CD4-positive, alpha-beta T cell treated with Interleukin-12 subunit alpha and Interleukin-12 subunit beta, for 1 hour (primary cell): ENCODE measurements at regions not wholly inside any gene's neighbourhood (a gene's known extent, or its start where the extent isn't known, plus 50 kb on each side); places are given as distances from the start of the nearest gene placed in this dataset.

ENCODE experiments used
- DNase-seq: peaks from one replicate; pipeline ENCODE4 v3.0.0-alpha.2; 2020

DNA sequence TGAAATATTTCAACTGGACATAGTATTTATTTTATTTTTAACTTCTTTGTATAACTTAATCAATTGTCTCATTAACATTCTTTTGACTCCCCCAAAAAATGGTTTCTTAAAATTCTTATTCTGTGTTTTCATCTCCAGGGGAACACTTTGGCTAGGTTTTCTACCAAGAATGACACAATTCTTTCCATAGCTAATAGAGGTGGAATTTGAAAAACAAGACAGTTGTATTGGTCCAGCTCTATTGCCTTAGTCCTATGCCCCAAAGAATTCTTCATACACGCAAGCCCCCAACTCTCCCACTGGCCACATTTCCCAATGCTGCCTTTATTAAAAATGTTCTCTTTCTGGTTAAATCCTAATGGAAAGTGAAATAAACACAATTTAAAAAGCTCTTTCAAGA is 104.7 kb upstream of the PKDCC start:
- no peak for DNase-seq

DNA sequence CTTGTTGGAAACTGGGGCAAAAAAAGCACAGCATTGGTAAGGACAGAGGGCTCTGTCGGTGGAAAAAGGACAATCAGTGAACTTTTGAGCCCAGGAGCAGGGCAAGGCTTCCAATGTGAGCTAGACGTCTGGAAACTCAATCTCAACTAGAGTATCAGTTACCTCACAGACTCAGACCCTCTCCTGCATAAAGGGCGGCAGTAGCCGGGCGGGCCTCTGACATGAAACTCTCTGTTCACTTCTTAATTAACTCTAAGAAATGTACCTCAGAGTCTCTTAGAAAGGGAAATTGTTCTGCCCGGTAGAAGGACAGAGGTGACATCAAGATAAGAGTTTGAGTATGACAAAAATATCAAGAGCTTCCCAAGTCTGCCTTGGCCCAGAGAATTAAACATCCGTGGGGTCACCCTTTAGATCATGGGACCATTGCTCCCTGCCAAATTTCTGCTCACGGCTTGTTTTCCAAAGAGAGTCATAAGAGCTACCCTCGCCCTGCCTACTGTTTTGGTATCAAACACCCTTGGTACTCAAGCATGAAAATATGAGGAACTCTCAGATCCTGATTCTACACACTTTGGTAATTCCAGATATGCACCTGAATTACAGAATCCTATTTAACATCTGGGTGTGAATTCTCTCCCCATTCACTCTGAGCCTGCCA is 103.5 kb upstream of the PKDCC start:
- no peak for DNase-seq

DNA sequence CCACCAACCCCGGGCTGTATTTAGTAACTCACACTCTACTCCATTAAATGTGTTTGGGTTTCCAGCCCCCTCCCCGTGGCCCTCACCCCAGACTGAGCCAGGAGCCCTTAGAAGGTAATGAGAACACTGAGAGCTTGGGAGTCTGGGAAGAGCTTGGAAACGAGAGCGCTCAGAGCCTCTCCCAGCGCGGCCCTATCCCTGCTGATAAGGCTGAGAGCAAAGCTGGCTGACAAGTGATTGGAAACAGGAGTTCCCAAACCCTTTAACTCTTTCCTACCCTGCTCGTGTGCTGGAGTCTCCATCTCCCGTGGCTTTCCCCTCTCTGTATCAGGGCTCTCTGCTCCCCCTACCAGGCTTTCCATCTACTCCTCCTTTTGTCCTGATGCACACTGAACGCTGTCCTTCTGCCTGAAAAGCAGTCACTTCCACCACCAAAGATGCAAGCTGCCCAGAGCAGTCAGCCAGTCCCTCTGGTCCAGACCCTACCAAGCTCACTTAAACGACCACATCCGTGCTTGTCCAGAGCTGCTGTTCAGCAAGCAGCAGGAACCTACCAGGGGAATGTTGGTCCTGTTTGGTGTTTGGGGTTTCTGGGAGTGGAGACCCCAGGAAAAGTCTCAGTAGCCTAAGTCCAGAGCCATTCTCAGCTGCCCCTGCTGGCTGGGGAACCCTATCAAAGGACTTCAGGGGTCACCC is 100.0 kb upstream of the PKDCC start:
- no peak for DNase-seq

DNA sequence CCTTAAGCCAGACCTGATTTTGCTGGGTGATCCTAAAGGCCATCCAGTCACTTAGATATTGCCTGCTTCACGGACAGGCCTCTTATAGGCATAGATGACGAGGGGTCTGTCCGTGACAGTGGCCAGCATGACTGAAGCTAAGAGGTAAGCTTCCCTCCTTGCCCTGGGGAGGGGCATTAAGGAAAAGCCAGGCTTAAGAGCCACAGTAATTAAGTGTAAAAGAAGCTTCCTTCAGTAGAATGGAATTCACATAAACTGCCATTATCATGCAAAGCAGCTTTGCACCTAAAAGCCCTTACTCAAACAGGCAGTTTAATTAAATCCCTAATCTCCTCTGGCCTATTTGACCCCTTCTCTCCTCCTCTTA is 99.4 kb upstream of the PKDCC start:
- DNase-seq: no peak

DNA sequence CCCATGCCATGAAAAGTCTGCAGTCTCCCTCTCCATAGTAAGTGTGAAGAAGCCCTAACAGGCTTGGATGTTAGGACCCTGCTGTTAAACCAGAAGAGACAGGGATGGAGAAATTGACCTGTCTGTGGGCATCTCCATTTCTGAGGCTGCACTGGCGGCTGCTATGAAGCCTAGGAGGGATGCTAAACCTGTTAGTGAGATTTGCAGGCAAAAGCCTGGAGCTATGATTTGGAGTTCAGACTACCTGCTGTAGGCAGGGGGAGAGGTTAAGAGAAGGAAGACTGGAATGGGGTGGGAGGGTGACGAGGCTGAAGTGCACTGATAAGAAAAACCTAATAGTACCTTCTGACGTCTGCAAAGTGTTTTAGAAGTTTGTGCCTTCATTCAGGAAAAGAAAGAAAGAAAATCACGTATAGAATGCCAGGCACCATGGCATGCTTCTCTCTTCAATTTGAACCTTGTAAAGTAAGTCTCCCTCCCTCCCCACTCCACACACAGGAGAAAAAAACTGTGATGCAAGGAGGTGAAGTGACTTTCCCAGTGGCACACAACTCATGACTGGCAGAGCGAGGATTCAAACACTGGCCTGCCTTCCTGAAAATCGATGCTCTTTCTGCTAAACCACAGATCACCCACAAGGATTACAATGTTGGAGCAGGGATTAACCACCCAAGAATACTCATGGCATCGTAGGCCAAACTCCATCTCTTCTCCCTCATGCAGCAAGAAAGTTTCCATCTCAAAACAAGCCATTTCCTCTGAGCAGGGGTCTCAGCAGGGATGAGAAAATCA is 98.5 kb upstream of the PKDCC start:
- DNase-seq: no peak

DNA sequence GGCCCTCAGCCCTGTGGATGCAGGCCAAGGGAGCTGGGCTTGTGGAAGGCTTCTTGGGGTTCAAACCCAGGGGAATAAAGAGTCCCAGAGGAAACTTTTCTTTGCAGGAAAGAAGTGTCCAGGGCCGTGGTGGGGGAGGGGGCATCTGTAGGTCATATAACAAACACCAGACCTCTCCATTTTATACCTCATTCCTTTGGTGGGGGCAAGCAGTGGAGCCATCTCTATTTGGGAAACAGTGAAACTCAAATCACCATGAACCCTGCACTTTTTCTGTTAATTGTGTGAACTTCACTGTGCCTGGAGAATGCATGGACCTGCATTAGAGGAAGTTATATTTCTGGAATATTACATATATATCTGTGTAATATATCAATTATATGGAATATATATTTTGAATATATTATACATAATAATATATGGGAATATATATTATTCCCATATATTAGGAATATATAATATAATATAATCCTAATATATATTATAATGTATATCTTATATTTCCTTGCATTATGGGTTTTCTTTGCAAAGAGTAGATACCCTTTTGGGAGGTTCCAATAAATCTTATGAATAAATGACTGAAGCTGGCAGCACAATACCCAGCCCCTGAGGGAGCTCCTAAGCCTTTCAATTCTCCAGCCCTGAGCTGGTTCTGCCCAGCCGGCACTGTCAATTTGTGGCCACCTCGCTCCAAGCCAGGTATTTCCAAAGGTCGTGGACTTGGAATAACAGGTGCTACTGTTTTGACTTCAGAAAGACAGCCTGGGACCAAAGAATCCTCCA is 97.7 kb upstream of the PKDCC start:
- DNase-seq: no peak

DNA sequence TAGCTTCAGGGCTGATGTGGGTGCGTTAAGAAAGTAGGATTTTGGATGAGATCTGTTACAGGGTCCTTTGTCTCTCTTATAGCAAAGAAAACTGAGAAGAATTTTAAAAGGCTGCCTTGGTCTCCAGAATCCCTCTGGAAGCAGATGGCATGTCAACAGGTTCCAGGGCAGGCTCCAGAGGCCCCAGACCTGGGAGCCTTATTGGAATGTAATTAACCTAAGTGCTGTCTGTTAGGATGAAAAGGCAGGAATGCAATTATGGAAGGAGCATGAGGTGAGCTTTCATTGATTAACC is 97.2 kb upstream of the PKDCC start:
- DNase-seq: no peak

DNA sequence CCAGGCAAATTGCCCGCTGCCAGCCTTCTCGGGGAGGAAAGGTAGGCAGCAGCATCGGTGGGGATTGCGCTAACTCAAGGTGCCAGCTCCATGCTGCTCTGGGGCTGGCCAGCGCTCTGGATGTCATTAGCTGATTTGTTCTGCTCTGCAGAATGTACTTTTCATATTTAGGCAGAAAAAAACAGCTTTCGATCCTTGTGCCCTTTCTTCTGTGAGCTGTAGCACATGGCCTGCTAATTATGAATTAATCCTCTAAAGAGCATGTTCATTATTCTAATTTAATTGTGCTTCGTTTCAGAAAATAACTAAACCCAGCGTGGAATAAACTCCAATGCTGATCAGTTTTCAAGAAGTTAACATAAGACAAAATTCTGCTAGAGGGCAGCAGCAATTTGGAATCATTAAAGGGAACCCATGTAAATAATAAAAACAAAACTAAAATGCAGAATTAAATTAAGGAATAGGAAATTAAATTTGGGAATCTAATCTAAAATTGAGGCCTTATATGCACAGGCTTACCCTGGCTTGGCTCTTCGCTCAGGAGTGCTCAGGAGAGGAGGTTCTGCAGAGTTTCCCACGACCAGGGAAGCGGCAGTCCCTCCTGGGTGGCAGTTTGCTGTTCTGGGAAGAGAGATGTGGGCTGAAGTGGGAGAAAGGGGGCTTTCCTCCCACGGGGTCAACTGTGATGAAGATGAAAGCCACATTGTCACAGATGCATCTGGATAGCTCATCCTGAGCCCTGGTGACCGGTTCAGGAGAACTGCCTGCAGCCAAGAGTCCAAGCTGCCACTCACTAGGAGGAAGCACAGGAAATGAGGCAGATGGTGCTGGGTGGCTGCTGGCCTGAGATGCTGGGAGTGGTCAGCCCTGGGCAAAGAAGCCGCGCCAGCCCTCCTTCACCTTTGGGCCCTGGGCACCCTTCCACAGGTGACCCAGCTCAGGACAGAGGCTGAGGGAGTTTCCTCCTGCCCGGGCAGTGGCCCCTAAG is 93.2 kb upstream of the PKDCC start:
- DNase-seq: no peak

DNA sequence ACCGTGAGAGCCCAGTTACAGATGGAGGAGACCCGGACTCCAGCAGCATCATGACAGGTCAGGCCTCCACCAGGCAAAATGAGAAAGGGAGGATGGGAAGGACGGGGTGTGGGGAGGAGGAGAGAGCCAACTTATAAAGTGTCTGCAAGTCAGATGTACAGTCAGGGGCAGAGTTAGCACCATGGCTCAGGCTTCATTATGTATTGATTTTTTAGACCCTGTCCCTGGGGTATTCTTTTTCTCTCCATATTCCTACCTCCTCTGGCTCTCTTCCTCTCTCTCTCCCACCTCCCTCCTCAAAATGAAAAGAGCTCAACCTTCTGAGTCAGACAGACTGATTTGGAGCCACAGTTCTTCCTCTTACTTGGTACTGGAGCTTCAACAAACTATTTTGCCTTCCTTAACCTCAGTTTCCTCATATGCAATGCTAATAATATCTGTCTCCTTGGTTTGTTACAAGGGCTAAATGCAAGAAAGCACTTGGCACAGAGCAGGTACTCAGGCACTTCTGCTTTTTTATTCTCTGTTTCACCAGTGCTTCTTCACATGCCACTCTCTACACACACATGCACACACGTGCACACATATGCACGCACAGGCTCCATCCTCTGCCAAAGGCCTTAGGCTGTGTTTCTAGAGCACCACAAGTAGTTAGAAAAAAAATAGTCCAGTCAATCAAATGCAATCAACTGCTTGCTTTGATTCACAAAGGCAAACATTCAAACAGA is 92.3 kb upstream of the PKDCC start:
- no peak for DNase-seq

DNA sequence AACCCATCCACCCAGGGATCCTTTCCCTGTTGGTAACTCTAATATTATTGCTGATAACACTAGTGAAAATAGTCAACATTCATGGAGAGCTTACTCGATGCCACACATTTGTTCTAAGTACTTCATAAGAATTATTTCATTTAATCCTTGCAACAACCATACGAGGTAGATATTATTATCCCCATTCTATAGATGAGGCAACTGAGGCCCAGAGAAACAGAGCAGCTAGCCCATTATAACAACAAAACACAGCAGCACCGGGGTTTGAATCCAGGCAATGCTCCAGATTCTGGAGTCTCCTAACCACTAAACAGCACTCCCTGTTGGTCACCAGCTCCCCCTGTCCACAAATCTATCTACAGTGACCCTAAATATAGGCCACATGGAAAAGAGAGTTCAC is 90.4 kb upstream of the PKDCC start:
- no peak for DNase-seq

DNA sequence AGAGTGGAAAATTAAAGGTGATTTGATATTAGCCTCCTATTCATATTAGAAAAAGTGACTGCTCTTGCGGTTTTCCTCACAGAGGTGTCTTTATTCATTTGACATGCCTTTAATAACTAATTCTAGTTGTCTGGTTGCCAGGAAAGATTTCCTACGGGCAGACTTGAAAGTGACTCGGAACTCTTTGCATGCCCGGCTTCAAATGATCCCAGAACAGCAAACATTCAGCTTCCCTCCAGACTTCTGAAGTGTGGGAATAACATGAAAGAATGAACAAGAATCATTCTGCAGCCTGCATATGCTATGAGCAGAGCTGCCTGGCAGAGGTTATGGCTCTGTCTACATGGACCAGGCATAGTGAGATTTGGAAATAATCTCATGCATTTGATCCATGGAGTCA is 89.6 kb upstream of the PKDCC start:
- no peak for DNase-seq

DNA sequence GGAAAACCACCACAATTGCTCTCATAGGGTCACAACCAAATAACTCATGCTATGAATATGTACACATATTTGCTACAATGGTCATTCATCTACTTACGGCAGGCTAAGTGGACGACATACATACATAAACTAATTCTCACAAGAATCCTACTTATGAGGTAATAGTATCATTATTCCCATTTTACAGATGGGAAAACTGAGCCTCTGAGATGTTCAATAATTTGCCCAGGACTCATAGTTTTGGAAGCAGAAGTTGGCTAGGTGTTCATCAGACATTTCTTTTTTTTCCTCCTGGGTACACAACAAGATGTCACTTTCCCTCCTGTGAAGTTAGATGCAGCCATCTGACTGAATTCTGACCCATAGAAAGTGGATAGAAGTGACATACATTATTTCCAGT is 89.0 kb upstream of the PKDCC start:
- no peak for DNase-seq

DNA sequence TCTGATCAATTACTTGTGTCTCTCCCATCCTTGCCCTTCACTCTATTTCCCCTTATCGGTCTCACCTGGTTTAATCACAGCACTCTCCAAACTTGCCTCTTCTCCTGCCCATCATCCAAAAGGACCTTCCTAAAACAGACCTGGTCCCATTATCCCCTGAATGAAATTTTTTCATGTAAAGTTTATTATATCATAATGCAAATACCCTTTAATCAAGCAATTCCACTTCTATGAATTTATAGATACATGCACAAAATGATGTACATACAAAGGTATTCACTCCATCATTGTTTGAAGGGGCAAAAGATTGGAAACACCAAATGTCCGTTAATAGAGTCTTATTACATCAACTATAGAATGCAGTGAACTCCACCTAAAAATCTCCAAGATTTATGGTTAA is 88.1 kb upstream of the PKDCC start:
- DNase-seq: no peak

DNA sequence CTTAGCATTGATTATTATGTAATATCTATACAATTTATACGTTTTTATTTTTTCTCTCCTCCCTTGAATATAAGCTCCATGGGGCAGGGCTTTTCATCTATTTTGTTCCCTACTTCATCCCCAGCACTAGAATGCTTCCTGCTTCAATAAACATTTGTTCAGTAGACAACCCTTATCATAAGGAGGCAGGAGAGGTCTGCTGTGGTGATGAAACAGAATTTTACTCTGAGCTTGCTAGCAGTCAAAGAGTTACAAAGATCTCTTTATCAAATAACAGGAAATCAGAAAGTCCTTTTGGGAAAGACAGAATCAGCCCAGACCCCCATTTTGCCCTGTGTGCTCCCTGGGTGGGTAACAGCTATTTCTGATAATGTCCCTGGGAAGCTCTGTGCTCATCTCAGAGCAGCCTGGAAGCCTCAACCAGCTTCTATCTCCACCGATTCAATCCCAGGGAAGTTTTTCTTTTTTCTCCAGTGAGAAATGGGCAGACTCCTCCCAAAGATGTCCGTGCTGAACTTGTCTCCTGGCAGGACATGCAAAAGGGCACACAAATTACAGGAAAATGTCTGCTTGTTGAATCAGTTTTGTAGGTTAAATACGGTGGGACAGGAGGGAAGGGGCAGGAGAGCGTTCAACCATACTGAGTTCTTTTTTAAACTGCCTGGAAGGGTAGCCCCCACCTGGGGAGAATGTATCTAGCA is 84.7 kb upstream of the PKDCC start:
- no peak for DNase-seq

DNA sequence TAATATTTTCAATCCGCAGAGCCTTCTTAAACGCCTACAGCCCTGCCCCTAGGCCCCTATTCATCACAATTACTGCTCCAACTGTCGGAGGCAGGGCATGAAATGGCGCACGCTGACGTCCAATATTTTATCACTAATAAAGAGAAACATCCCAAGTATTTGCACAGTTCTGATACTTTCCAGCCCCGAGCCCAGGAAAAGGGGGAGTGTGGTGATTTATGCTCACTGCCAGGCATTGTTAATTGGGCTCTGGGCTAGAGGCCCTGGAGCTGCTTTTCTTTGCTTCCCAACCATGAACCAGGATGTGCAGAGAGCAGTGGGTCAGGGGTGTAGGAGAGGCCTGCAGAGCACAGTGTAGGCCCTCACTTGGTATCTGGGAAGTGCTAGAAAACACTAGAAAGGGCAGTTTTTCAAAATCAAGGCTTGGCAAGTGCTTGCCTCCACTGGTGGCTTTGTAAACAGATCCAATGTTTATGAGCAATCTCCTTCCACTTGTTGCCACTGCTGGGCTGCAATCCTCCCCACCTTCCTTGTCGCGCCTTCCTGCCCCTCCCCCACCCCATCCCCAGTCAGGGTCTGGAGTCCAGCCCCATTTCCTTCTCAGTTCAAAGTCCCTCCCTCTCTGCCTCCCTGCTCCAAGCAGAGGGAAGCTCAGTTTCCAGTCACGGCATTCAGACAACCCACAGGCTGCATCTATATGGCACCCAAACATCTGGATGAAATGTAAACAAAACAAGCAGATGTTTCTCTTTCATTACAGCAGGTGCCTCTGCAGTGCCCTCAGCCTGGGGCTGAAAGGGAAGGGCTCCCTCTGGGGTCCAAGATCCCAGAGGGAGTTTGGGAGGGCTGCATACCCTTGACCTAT is 83.9 kb upstream of the PKDCC start:
- DNase-seq: no peak

DNA sequence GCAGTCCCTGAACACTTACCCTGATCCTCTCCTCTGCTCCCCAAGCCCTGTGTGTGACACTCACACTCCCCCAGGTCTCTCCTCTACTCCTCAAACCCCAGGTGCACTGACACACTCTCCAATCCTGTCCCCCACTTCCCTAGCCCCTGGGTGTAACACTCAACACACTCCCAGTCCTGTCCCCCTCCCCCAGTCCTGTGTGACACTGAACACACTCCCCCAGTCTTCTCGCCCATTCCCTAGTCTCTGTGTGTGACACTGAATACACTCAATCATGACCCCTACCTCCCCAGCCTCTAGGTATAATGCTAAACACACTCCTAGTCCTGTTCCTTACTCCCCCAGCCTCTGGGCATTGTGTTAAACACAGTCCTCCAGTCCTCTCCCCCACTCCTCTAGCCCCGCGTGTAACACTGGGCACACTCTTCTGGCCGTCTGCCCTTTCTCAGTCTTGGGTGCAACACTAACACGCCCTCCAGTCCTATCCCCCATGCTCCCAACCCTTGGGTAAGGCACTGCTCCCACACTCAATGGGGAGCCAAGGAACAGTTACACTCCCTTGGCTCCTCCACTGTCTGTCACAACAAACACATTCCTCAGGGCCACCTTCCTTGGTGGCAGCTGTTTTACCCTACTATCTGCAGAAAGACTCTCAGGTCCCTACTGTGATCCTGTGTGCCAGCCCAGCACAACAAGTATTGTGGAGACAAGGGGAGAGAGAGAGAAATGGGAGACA is 82.5 kb upstream of the PKDCC start:
- DNase-seq: no peak

DNA sequence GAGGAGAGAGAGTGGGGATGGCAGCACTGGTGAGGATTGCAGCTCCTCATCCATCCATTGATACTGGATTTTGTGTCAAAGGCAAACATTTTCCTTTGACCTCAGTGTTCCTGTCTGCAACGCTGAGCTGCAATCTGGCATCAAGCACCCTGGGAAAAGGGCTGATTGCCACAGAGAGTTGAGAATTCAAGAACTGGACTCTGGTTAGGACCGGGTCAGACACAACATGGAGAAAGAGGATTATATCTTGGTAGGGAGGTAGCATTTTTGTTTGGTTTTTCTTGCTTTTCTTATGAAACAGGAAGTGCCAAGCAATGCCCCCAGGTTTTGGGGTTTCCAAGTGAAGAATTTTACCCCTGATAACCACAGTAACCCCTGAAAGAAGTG is 81.9 kb upstream of the PKDCC start:
- no peak for DNase-seq

DNA sequence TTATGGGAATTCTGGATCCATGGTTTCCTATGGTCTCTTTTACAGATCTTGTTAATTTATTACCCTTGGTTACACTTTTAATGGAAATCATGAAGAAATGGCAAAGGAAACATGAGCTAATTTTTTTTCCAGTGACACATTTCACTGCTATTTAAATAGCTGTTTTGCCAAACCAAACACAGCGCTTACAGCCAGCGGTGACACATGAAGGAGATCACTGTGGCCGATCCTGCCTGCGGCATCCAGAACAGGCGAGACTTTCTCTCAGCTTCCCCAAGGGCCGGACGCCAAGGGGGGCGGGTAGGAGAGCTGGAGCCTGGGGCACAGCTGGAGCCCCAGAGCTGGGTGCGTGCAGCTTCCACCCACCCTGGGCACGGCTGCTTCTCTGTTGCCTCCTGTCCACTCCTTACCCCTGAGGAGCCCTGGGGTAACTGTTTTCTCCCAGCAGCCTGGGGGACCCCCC is 81.4 kb upstream of the PKDCC start:
- DNase-seq: no peak

DNA sequence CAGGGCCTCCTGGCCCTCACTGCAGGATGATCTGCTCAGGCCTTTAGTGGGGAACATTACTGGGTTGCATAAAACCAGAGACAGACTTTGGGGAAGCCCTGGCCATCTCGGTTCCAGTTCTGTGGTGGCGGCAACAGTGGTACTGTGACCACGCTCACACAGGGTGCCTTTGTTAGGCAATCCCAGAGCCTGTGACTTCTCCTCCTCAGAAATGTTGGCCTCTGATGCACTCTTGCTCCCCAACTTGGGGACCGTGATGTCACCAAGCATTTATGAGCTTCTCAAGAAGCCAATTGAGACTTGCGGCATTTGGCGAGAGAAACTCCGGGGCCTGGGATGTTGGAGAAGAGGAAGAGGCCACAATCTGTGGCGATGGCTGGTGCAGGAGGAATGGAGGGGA is 80.9 kb upstream of the PKDCC start:
- DNase-seq: no peak
